ENCODE measurements at regions not wholly inside any gene's neighbourhood (a gene's known extent, or its start where the extent isn't known, plus 50 kb on each side); places are given as distances from the start of the nearest gene placed in this dataset.

- DNase-seq (no peak), ATAC-seq (ENCODE audit: low read depth) (no peak)
- intact Hi-C loops (cut with micrococcal nuclease) (no loop called here), dilution Hi-C loops (cut with HindIII; ENCODE audit: low sequenced_read_pairs, unreplicated experiment) (no loop called here), in situ Hi-C loops (cut with MboI; ENCODE audit: low sequenced_read_pairs) (no loop called here)
- H3K27me3 ChIP-seq (ENCODE audit: control insufficient read depth, insufficient read depth, low read length) = no peaks in the 10 kb centered on the region; the same call in 1 of the 2 replicates
- no peak overlapping the region for H3K23ac ChIP-seq (ENCODE audit: low read depth, low read length)
- no peaks in the 10 kb centered on the region for H3K4me1 ChIP-seq (ENCODE audit: control insufficient read depth, insufficient read depth, low read length)
- no peak overlapping the region for H3K27ac ChIP-seq (ENCODE audit: insufficient read depth, low read length)
- H2AK9ac ChIP-seq (replicated peaks; ENCODE audit: low read depth, low read length, poor library complexity) = no peak overlapping the region
- H3K9me1 ChIP-seq (ENCODE audit: insufficient read depth, low read length) = no peaks in the 10 kb centered on the region
- H4K20me1 ChIP-seq (ENCODE audit: insufficient read depth, low read length) = no peaks in the 10 kb centered on the region
- H4K8ac ChIP-seq (ENCODE audit: low read depth in 2 of 2, low read length in 2 of 2) = no peak overlapping the region
- no peak overlapping the region for H2AFZ ChIP-seq (replicated peaks; ENCODE audit: low read length, poor library complexity)
- no peak overlapping the region for H3K4ac ChIP-seq (ENCODE audit: low read depth, low read length)
- ChIA-PET POLR2A (ENCODE audit: unreplicated experiment) (interaction anchor here (0.6 kb wide), 1 partner anchor 874 kb away, joined by 6 read pairs; no protein-coding TSS in a partner anchor), CTCF (no interaction called here)
- H3K36me3 ChIP-seq (ENCODE audit: control insufficient read depth, insufficient read depth, low read length) = no peaks in the 10 kb centered on the region
- H3K4me3 ChIP-seq (ENCODE audit: insufficient read depth, low read depth, low read length) = no peak overlapping the region
- no peak for TF ChIP-seq USF2 (IDR thresholded peaks at IDR 0.05; ENCODE audit: low read depth, low read length)
- no peak for TF ChIP-seq RCOR1 (IDR thresholded peaks at IDR 0.05; ENCODE audit: insufficient replicate concordance, low read length)
- TF ChIP-seq NFE2L2 (IDR thresholded peaks at IDR 0.05; ENCODE audit: low read depth, low read length) = no peak
- no peak for TF ChIP-seq POLR2A (IDR thresholded peaks at IDR 0.05; ENCODE audit: low read depth, low read length)
- no peak for TF ChIP-seq FOS (IDR thresholded peaks at IDR 0.05; ENCODE audit: low read depth, low read length)
- no peak for TF ChIP-seq CHD1 (IDR thresholded peaks at IDR 0.05; ENCODE audit: low read depth, low read length)
- no peak overlapping the region for H2BK120ac ChIP-seq (ENCODE audit: low read depth, low read length)
- no peak overlapping the region for H3K4me2 ChIP-seq (ENCODE audit: low read depth, low read length)
- H2BK15ac ChIP-seq (ENCODE audit: low read depth, low read length) = no peak overlapping the region
- no peak overlapping the region for H2BK20ac ChIP-seq (ENCODE audit: low read depth, low read length)
- no peak overlapping the region for H2AK5ac ChIP-seq (ENCODE audit: low read depth, low read length)
- no peaks in the 10 kb centered on the region for H3K79me1 ChIP-seq (ENCODE audit: low read depth in 1 of 2, low read length in 2 of 2)
- H3K18ac ChIP-seq (ENCODE audit: low read depth, low read length) = no peak overlapping the region
- no peak overlapping the region for H4K5ac ChIP-seq (ENCODE audit: low read depth, low read length)
- no CpG with 5 or more reads among the region's 1 CpG for WGBS, 2 experiments (ENCODE audit: extremely low coverage in 2 of 2, insufficient read length in 1 of 2)
- H3K9ac ChIP-seq (ENCODE audit: low read depth, low read length) = no peak overlapping the region
- H3K56ac ChIP-seq (ENCODE audit: extremely low read depth, insufficient read depth, low read length) = no peak overlapping the region
- H2BK5ac ChIP-seq (ENCODE audit: low read depth, low read length, poor library complexity, severe bottlenecking) = no peak overlapping the region
- H3K9me3 ChIP-seq (ENCODE audit: control insufficient read depth, insufficient read depth, low read length) = no peaks in the 10 kb centered on the region
- no TSS peak for BruUV-seq (replicated peaks)
- H4K91ac ChIP-seq (ENCODE audit: insufficient read depth, low read depth, low read length) = no peak overlapping the region
- no peak overlapping the region for H3K14ac ChIP-seq (replicated peaks; ENCODE audit: low read depth, low read length)
Measured at GRCh38 chrX:45727761-45728160, 527.1 kb upstream of the DIPK2B start.

Measured in IMR-90 (cell line).